Astrocyte of the spinal cord (primary cell): ENCODE measurements at regions not wholly inside any gene's neighbourhood (a gene's known extent, or its start where the extent isn't known, plus 50 kb on each side); places are given as distances from the start of the nearest gene placed in this dataset.

ENCODE experiments used
- DNase-seq: peaks from one replicate; pipeline ENCODE4 v3.0.0; 2011; ENCODE audit warnings: low read depth, low spot score
- H3K4me3 ChIP-seq: 2 replicates; pipeline ENCODE4 v1.5.1; 2011; ENCODE audit warnings: low read depth, mild to moderate bottlenecking, low read length, moderate library complexity
- CTCF ChIP-seq: IDR thresholded peaks from 2 replicates; pipeline ENCODE4 v1.5.1; 2012; ENCODE audit warnings: low read depth, mild to moderate bottlenecking, low read length, inconsistent platforms
- in situ Hi-C: cut with HindIII; loops from 2 replicates; pipeline ENCODE4 v1.10.0; 2017; ENCODE audit warnings: low sequenced_read_pairs

GRCh38 chr7:84425702-84426259, 231.2 kb upstream of the SEMA3A start:
- in situ Hi-C loops, result no loop called here
- no peak for TF ChIP-seq CTCF
- DNase-seq, result no peak
- no peak overlapping the region for H3K4me3 ChIP-seq

GRCh38 chr7:84422790-84423189, 228.2 kb upstream of the SEMA3A start:
- H3K4me3 ChIP-seq, result no peak overlapping the region
- DNase-seq, result no peak
- in situ Hi-C loops, result no loop called here
- no peak for TF ChIP-seq CTCF

GRCh38 chr7:84412161-84412969, 217.8 kb upstream of the SEMA3A start:
- peak; percentile 91 for DNase-seq
- H3K4me3 ChIP-seq, result no peak overlapping the region
- TF ChIP-seq CTCF, result no peak
- in situ Hi-C loops, result no loop called here

- no peak for DNase-seq
- no peak for TF ChIP-seq CTCF
- in situ Hi-C loops, result no loop called here
- H3K4me3 ChIP-seq, result no peak overlapping the region
Measured at GRCh38 chr7:84399661-84400060, 205.1 kb upstream of the SEMA3A start.

- H3K4me3 ChIP-seq, result no peak overlapping the region
- in situ Hi-C loops, result no loop called here
- no peak for DNase-seq
- no peak for TF ChIP-seq CTCF
Measured at GRCh38 chr7:84394219-84394618, 199.6 kb upstream of the SEMA3A start.

GRCh38 chr7:84393786-84394185, 199.2 kb upstream of the SEMA3A start:
- peak; percentile 32 for DNase-seq
- H3K4me3 ChIP-seq, result no peak overlapping the region
- TF ChIP-seq CTCF, result no peak
- in situ Hi-C loops, result no loop called here
